ENCODE measurements at regions not wholly inside any gene's neighbourhood (a gene's known extent, or its start where the extent isn't known, plus 50 kb on each side); places are given as distances from the start of the nearest gene placed in this dataset. TPM values are rescaled to one million over a fixed set of nuclear protein-coding genes. Genes with fewer than 3 reads are reported as not detected.

DNA sequence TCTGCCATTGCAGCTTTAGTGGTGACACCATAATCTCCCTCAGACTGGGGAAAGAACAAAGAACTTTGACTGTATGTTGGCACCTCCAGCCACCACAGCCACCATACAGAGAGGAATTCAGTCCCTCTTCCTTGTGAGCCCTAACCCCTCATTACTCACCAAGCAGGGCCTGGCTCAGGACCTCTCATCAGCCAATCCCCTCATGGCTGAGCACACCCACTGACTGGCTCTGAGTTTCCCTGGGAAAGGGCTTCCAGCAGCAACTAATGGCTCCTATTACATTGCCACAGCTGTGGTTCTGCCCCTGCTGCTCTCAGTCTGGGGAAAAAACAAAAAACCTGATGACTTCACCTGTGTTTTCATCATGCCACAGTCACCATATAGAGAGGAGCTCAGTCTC is 1482.6 kb downstream of the FAM133A start:
- TF ChIP-seq, protein P1, sequence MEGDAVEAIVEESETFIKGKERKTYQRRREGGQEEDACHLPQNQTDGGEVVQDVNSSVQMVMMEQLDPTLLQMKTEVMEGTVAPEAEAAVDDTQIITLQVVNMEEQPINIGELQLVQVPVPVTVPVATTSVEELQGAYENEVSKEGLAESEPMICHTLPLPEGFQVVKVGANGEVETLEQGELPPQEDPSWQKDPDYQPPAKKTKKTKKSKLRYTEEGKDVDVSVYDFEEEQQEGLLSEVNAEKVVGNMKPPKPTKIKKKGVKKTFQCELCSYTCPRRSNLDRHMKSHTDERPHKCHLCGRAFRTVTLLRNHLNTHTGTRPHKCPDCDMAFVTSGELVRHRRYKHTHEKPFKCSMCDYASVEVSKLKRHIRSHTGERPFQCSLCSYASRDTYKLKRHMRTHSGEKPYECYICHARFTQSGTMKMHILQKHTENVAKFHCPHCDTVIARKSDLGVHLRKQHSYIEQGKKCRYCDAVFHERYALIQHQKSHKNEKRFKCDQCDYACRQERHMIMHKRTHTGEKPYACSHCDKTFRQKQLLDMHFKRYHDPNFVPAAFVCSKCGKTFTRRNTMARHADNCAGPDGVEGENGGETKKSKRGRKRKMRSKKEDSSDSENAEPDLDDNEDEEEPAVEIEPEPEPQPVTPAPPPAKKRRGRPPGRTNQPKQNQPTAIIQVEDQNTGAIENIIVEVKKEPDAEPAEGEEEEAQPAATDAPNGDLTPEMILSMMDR (IDR thresholded peaks at IDR 0.05): no peak
- Histone ChIP-seq H3K27ac (no peak overlapping the region), H3K4me1 (no peaks in the 10 kb centered on the region), H3K36me3 (no peaks in the 10 kb centered on the region), H3K27me3 (no peaks in the 10 kb centered on the region), H3K4me3 (no peak overlapping the region), H3K9me3 (no peaks in the 10 kb centered on the region)
- DNase-seq (no peak), ATAC-seq (no peak)
- intact Hi-C loops (cut with DNase I): no loop called here

Small RNAs in the stretch of these regions (microRNA-seq; reads per million reads assigned to microRNA genes)
- gene MIR548M (ENCODE audit: borderline microRNAs expressed): not detected
